GM18508 (cell line): ENCODE measurements at regions not wholly inside any gene's neighbourhood (a gene's known extent, or its start where the extent isn't known, plus 50 kb on each side); places are given as distances from the start of the nearest gene placed in this dataset.

Source experiments
- ATAC-seq: cut with Tn5 transposase; IDR thresholded peaks from one replicate; pipeline ENCODE4 v1.9.1; 2021; ENCODE audit warnings: moderate number of reproducible peaks; ENCODE audit not compliant: insufficient read depth, unreplicated experiment

- ATAC-seq: no peak
Measured at GRCh38 chr2:12141618-12142258, 395.3 kb downstream of the LPIN1 start.

- no peak for ATAC-seq
Measured at GRCh38 chr2:12151716-12152115, 405.3 kb downstream of the LPIN1 start.

GRCh38 chr2:12152888-12153287, 406.5 kb downstream of the LPIN1 start:
- ATAC-seq: no peak

GRCh38 chr2:12155303-12156051, 409.0 kb downstream of the LPIN1 start:
- no peak for ATAC-seq

GRCh38 chr2:12156349-12156748, 409.9 kb downstream of the LPIN1 start:
- ATAC-seq: no peak

GRCh38 chr2:12161085-12161484, 414.7 kb downstream of the LPIN1 start:
- ATAC-seq: no peak

- no peak for ATAC-seq
Measured at GRCh38 chr2:12162269-12163247, 416.1 kb downstream of the LPIN1 start.

GRCh38 chr2:12163866-12164265, 417.4 kb downstream of the LPIN1 start:
- ATAC-seq: no peak

- ATAC-seq: no peak
Measured at GRCh38 chr2:12164689-12165088, 418.3 kb downstream of the LPIN1 start.

- ATAC-seq: no peak
Measured at GRCh38 chr2:12167525-12168317, 421.3 kb downstream of the LPIN1 start.

- no peak for ATAC-seq
Measured at GRCh38 chr2:12168354-12168753, 421.9 kb downstream of the LPIN1 start.

GRCh38 chr2:12168791-12169388, 422.5 kb downstream of the LPIN1 start:
- no peak for ATAC-seq

- no peak for ATAC-seq
Measured at GRCh38 chr2:12169721-12170120, 423.3 kb downstream of the LPIN1 start.

GRCh38 chr2:12170121-12170520, 423.7 kb downstream of the LPIN1 start:
- ATAC-seq: no peak

GRCh38 chr2:12173271-12173942, 427.0 kb downstream of the LPIN1 start:
- ATAC-seq: no peak

- no peak for ATAC-seq
Measured at GRCh38 chr2:12173943-12174340, 427.5 kb downstream of the LPIN1 start.

GRCh38 chr2:12175323-12175722, 428.9 kb downstream of the LPIN1 start:
- ATAC-seq: no peak

GRCh38 chr2:12176623-12177454, 430.4 kb downstream of the LPIN1 start:
- ATAC-seq: peak; percentile 82
